GM19099 (cell line): ENCODE measurements at regions not wholly inside any gene's neighbourhood (a gene's known extent, or its start where the extent isn't known, plus 50 kb on each side); places are given as distances from the start of the nearest gene placed in this dataset.

Source experiments
- POLR2A ChIP-seq: IDR thresholded peaks from 3 replicates; pipeline ENCODE4 v1.6.1; 2011; ENCODE audit warnings: low read depth; ENCODE audit not compliant: insufficient read length; ENCODE audit errors: extremely low read depth

DNA sequence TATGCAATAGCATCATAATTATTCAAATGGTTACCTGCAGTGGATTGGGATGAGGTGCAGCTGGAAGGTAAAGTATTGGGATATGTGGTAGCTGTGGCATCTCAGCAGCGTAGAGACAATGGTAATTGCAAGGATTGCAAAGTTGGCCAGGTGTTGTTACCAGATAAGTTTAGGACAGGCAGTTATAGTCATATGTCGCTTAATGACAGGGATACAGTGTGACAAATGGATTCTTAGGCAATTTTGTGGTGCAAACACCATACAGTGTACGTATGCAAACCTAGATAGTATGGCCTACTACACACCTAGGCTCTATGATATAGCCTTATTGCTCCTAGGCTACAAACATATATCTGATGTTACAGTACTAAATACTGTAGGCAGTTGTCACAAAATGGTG, 163.5 kb upstream of the LYZL2 start:
- no peak for TF ChIP-seq POLR2A

DNA sequence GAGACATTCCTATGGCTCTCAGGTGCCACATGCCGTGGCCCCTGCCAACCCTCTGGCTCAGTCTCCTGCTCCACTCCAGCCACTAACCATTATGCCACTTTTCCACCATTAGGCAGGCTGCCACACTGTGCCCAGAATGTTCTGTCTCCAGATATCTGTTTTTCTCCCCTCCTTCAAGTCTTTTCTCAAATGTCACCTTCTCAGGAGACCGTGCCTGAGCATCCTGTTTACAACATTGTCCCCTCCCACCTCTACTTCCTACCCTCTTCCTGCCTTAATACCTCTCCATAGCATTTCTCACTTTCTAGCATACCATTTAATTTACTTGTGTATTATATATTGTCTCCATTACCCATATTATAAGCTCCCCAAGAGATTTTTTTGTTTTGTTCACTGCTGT, 162.5 kb upstream of the LYZL2 start:
- TF ChIP-seq POLR2A: no peak

DNA sequence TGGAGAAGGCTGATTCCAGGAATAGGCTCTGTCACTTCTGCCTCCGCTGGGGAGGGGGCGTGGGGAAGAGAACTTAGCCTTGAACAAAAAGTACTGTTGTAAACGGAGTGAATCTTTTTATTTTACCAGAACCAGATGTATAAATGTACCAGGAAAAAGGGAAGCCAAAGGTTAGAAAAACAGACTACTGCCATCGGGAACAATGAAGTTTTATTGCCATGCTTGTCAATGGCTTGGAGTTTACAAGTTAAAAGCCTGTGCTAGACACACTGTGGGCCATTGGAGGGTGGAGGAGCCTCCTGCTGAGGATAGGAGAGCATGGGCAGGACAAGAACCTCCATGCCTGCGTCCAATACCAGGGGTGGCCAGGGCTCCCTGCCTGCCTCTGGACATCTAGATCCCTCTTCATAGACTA, 161.7 kb upstream of the LYZL2 start:
- TF ChIP-seq POLR2A: no peak

DNA sequence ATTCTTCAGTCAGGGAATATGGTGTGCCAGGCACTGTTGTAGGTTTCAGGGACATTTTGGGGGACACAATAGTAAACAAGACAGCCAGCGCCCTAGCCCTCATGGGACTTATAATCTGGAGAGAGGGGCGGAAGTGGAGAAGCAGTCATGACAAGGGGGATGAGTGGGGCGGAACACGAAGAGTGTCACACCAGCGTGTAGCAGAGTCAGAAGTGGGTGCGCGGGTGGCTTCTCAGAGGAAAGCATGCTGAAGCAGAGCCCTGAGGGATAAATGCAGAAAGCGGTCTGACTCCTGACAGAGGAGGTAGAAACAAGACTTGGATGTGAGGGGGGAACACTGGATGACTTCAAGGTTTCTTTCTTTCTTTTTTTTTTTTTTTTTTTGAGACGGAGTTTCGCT, 160.3 kb upstream of the LYZL2 start:
- TF ChIP-seq POLR2A: no peak

DNA sequence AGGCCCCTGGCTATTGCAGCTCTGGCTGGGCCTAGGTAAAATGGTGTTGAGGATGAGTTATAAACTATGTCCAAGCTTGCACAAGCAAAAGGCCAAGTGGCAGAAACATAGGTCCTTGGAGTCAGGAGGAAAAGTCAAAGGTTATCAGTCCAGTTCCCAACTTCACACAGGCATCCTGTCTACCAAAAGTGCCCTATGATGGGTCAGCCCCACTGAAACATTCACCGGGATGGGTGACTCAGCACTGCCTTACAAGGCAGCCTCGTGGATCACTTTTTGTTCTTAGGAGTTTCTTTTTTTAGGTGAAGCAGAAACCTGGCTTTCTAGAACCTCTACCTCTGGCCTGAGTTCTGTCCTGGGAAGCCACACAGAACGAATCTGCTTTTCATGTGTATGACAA, 158.8 kb upstream of the LYZL2 start:
- TF ChIP-seq POLR2A: no peak

DNA sequence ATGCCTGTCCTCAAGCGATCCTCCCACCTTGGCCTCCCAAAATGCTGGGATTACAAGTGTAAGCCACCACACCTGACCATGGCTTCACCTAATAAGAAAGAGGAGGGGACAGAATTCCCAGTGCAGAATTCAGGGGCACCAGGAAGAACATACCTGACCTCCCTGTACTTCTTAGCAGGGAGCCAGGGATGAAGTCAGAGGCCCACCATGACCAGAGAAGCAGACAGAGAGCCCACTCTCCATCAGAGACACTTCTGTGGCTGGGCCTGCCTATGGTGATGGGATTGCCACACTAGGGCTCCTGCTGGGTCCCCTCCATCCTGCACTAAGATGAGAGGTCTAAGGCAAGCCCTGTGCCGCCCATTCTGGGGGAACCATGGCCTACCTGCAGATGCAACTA, 157.4 kb upstream of the LYZL2 start:
- no peak for TF ChIP-seq POLR2A

DNA sequence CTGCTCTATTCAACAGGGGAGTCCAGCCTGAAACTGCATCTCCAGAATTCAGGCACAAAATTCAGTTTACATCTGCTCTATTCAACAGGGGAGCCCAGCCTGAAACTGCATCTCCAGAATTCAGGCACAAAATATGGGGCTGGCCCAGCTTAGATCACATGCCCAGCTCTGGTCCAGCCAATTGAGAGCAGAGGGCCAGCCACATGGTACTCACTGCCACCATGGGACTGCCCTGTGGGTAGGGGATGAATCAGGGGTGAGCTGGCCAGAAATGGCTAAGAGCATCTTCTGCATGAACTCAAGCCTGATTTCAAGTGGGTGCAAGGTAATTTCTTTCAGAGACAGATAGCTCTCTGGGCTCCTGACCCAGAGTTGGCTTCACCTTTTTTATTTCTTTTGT, 156.6 kb upstream of the LYZL2 start:
- no peak for TF ChIP-seq POLR2A

DNA sequence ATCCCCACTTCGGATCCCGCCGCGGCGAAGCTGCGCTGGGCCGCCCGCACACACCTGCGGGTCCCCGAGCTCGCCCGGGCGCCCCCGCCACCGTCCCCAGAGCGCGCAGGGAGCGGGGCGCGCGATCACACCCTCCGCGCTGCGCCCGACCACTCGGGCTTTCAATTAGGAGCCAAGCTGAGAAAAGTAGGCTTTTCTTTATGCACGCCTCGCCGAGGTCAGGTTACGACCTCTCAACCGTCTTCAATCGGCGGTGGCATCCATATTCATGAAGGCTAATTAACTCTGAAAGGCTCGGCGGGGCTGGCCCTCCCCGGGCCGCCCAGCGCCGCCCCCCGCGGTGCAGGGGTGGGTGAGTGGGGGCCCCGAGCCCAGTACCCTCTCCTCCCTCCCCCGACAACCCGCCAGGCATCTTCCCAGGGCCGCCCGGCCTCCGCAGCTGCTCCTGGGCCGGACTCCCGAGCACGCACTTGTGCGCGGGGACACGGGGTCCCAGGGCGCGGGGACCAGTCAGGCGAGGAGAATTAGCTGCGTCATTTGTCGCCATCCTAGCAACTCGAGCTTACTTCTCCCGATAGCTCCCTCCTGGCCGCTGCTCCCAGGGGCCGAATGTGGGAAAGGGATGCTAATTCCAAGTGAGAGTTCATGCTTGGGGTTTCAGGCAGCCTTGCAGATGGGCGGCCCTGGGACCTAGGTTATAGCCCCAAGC, 155.5 kb upstream of the LYZL2 start:
- TF ChIP-seq POLR2A: peak; percentile 31

DNA sequence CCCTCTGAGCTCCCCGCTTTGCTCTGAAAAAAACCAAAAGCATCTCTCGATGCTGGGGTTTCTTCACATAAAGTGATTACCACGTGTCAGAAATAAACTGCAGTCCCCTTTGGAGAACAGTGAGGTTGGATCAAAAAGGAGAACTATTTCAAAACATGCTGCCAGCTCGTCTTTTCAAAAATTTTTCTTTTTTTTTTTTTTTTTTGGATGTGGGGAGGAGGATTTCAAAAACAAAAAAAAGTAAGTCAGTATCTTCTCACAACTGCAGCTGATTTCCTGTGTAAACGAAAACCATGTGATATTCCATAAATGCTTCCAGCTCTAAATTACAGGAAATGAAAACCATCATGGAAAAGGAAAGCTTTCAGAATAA, 155.0 kb upstream of the LYZL2 start:
- TF ChIP-seq POLR2A: no peak

DNA sequence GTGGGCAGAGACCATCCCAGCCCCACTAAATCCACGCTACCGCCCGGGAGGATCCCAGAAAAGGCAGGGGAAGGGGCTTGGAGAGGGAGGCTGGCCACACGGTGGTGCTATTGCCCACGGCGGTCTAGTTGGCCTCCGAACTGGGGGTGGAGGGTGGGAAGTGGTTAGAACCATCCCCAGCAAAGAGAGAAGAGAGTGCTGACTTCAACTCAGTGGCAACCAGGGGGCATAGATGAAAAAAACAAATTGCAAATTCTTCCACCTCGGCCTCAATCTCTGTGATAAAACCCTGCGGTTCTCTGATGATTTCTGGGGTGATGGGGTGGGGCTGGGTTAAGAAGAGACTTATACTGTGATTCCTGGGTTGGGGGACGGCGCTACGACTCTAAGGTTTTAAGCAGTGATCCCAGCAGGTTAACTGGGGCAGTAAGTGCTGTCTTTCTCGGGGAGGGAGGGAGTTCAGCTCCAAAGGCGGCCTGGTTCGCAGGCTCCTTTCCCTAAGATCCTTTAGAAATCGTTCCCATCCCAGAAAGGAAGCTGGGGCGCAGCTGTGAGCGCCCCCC, 154.5 kb upstream of the LYZL2 start:
- TF ChIP-seq POLR2A: peak; percentile 23

DNA sequence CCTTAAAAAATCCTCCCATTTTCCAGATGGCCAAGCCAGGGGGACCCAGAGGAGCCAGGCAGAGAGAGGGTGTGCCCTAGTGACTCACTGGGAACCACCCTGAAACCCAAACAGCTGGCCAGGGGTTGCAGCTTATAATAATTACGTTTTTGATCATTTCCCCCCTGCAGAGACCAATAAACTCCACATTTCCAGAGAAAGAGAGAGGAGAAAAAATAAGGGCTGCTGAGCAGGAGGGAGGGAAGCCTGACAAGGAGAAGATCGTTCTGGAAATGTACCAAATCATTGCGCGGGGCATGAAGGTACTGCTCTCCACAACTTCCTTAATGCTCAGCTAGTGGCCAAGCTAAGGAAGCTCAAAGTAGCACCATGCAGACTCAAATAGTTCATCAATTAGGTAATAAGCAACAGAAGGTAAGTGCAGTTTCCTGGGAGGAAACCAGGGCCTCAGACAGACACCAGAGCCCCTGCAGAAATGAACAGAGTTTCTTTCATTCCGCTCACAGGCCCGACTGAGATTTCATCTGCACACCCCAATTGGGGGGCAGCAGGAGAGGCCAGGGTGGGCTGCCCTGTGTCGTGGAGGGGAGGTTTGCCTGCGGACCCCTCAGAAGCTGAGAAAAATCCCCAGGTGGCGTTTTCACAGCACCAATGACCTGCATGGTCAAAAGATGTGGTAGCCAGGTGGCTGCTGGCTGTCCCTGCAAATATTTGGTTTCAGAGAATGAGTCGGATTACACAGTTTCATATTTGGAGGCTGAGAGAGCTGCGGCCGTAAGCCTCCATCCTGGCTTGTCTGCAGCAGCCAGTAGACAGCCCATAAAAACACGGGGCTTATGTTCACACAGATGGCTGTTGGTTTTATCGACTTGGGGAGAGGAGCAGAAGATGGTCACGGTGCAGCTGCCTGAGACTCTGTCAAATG, 153.2 kb upstream of the LYZL2 start:
- peak; percentile 53 for TF ChIP-seq POLR2A

DNA sequence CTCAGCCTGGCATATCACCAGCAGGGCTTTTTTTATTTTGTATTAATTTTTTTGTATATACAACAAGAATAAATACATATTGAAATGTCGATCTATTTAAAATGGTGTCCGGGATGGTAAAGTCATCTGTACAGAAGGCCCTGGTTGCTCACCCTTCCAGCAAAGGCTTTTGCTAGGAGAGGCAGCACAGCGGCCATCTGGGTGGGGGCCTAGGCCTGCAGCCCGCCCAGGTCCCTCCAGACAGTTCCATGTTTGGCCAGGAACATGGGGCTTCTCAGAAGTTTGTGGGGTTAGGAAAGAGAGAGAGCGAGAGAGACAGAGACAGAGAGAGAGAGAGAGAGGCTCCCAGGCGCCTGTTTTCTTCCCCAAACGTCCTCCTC, 152.6 kb upstream of the LYZL2 start:
- no peak for TF ChIP-seq POLR2A

DNA sequence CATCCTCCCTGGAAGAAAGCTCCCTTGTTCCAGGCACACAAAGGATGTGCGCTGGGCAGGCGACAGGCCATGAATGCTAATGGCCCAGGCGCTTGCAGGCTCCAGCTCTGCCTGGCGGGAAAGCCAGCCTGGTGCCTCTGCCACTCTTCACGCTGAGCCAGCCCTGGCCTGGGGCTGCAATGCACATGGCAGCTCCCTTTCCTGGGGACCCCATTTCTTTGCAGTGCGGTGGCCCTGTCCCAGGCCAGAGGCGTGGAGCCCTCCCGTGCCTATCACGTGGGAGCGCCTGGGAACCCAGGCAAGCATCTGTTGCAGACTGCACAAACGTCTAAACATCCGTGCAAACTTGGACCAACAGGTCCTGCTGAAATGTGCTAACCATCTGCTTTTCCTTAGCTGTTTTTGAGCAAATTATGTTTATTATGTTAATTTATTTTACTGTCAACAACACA, 152.1 kb upstream of the LYZL2 start:
- TF ChIP-seq POLR2A: no peak

DNA sequence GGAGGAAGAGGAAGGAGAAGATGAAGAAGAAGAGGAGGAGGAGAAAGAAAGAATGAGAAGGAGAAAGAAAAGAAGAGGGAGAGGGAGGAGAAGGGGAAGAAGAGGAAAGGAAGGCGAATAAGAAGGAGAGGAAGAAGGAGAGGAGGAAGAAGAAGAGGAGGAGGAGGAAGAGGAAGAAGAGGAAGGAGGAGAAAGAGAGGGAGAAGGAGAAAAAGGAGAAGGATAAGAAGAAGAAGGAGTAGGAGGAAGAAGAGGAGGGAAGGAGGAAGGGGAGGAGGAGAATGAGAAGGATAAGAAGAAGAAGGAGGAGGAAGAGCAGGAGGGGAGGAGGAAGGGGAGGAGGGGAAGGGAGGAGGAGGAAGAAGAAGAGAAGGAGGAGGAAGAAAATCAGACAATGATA, 149.2 kb upstream of the LYZL2 start:
- no peak for TF ChIP-seq POLR2A

DNA sequence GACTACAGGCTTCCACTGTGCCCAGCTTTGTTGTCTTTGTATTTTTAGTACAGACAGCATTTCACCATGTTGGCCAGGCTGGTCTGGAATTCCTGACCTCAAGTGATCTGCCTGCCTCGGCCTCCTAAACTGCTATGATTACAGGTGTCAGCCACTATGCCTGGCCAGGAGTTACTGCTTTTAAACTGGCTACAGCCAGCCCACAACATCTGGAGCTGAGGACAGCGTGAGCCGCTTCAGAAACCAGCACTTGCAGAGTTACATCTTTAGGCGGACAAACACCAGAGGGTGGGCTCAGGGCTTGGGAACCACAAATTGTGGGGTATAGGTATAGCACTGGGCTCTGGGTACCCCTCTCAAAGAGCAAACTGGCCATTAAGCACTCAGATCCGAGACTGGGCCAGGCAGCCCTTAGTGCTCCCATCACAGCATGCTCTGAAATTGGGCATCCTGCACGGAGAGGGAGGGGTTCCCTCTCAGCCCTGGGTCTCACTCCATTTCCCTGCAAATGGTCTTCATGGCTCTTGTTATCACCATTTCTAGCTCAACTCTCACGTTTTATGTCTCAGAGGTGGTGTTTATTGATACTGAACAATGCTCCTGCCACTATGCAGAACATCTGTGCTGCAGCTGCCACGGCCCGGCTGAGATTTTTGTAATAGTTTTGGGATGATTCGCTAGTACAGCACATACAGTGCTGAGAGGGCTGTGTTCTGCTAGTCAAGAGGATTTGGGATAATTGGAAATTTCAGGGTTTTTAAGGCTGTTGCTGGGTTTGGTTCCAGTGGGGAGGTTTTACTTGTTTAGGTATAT, 146.4 kb upstream of the LYZL2 start:
- TF ChIP-seq POLR2A: no peak
